H1 (cell line): ENCODE measurements at regions not wholly inside any gene's neighbourhood (a gene's known extent, or its start where the extent isn't known, plus 50 kb on each side); places are given as distances from the start of the nearest gene placed in this dataset.

Source experiments
- RAD21 ChIP-seq, 2 experiments: IDR thresholded peaks in 1 of 2; conservative IDR thresholded peaks in 1 of 2; 2 replicates each; pipeline ENCODE4 v1.6.1; 2011; ENCODE audit warnings: low read depth in 2 of 2, low read length in 2 of 2, improper control_type of control experiment in 1 of 2, inconsistent platforms in 1 of 2, mild to moderate bottlenecking in 1 of 2, moderate library complexity in 1 of 2
- TF ChIP-seq, protein P1 (sequence below): fragments of 300-600 bp; sonication (generic); IDR thresholded peaks from 2 replicates; pipeline ENCODE4 v1.7.1; 2012; ENCODE audit warnings: low read length, moderate library complexity, mild to moderate bottlenecking, inconsistent platforms; ENCODE audit not compliant: insufficient replicate concordance

DNA sequence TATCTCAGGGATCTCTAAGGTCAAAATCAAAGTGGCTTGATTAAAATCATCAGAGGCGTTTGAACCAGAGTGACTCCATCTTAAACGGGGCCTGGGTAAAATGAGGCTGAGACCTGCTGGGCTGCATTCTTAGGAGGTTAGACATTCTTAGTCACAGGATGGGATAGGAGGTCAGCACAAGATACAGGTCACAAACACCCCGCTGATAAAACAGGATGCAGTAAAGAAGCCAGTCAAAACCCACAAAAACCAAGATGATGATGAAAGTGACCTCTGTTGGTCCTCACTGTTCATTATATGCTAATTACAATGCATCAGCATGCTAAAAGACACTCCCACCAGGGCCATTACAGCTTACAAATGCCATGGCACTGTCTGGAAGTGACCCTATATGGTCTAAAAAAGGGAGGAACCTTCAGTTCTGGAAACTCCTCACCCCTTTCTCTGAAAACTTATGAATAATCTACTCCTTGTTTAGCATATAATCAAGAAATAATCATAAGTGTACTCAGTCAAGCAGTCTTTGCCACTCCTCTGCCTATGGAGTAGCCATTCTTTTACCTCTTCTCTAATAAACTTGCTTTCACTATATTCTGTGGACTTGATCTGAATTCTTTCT is 143.3 kb upstream of the SLCO3A1 start (continued):
- TF ChIP-seq, protein P1, sequence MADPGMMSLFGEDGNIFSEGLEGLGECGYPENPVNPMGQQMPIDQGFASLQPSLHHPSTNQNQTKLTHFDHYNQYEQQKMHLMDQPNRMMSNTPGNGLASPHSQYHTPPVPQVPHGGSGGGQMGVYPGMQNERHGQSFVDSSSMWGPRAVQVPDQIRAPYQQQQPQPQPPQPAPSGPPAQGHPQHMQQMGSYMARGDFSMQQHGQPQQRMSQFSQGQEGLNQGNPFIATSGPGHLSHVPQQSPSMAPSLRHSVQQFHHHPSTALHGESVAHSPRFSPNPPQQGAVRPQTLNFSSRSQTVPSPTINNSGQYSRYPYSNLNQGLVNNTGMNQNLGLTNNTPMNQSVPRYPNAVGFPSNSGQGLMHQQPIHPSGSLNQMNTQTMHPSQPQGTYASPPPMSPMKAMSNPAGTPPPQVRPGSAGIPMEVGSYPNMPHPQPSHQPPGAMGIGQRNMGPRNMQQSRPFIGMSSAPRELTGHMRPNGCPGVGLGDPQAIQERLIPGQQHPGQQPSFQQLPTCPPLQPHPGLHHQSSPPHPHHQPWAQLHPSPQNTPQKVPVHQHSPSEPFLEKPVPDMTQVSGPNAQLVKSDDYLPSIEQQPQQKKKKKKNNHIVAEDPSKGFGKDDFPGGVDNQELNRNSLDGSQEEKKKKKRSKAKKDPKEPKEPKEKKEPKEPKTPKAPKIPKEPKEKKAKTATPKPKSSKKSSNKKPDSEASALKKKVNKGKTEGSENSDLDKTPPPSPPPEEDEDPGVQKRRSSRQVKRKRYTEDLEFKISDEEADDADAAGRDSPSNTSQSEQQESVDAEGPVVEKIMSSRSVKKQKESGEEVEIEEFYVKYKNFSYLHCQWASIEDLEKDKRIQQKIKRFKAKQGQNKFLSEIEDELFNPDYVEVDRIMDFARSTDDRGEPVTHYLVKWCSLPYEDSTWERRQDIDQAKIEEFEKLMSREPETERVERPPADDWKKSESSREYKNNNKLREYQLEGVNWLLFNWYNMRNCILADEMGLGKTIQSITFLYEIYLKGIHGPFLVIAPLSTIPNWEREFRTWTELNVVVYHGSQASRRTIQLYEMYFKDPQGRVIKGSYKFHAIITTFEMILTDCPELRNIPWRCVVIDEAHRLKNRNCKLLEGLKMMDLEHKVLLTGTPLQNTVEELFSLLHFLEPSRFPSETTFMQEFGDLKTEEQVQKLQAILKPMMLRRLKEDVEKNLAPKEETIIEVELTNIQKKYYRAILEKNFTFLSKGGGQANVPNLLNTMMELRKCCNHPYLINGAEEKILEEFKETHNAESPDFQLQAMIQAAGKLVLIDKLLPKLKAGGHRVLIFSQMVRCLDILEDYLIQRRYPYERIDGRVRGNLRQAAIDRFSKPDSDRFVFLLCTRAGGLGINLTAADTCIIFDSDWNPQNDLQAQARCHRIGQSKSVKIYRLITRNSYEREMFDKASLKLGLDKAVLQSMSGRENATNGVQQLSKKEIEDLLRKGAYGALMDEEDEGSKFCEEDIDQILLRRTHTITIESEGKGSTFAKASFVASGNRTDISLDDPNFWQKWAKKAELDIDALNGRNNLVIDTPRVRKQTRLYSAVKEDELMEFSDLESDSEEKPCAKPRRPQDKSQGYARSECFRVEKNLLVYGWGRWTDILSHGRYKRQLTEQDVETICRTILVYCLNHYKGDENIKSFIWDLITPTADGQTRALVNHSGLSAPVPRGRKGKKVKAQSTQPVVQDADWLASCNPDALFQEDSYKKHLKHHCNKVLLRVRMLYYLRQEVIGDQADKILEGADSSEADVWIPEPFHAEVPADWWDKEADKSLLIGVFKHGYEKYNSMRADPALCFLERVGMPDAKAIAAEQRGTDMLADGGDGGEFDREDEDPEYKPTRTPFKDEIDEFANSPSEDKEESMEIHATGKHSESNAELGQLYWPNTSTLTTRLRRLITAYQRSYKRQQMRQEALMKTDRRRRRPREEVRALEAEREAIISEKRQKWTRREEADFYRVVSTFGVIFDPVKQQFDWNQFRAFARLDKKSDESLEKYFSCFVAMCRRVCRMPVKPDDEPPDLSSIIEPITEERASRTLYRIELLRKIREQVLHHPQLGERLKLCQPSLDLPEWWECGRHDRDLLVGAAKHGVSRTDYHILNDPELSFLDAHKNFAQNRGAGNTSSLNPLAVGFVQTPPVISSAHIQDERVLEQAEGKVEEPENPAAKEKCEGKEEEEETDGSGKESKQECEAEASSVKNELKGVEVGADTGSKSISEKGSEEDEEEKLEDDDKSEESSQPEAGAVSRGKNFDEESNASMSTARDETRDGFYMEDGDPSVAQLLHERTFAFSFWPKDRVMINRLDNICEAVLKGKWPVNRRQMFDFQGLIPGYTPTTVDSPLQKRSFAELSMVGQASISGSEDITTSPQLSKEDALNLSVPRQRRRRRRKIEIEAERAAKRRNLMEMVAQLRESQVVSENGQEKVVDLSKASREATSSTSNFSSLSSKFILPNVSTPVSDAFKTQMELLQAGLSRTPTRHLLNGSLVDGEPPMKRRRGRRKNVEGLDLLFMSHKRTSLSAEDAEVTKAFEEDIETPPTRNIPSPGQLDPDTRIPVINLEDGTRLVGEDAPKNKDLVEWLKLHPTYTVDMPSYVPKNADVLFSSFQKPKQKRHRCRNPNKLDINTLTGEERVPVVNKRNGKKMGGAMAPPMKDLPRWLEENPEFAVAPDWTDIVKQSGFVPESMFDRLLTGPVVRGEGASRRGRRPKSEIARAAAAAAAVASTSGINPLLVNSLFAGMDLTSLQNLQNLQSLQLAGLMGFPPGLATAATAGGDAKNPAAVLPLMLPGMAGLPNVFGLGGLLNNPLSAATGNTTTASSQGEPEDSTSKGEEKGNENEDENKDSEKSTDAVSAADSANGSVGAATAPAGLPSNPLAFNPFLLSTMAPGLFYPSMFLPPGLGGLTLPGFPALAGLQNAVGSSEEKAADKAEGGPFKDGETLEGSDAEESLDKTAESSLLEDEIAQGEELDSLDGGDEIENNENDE: no peak
- no peak for TF ChIP-seq RAD21 (IDR thresholded peaks at IDR 0.05 in 1 of 2, conservative IDR thresholded peaks at IDR 0.05 in 1 of 2; ENCODE audit: low read depth in 2 of 2, low read length in 2 of 2)
